PC-9 (cell line): ENCODE measurements at regions not wholly inside any gene's neighbourhood (a gene's known extent, or its start where the extent isn't known, plus 50 kb on each side); places are given as distances from the start of the nearest gene placed in this dataset.

Experiments
- CTCF ChIP-seq: fragments of 200-600 bp; sonication (generic); conservative IDR thresholded peaks from 2 replicates; pipeline ENCODE4 v1.6.1; 2017; ENCODE audit warnings: mixed run types, antibody characterized with exemption, mild to moderate bottlenecking, moderate library complexity
- EZH2 ChIP-seq: fragments of 200-600 bp; sonication (generic); IDR thresholded peaks from 2 replicates; pipeline ENCODE4 v1.8.0; 2017; ENCODE audit warnings: antibody characterized with exemption, low read depth

- TF ChIP-seq CTCF (no peak), EZH2 (no peak)
These were observed 197.6 kb upstream of the BLID start for GRCh38 chr11:122313581-122313980.
